CD4-positive, alpha-beta T cell treated with Interferon alpha-2 for 1 hour (primary cell): ENCODE measurements at regions not wholly inside any gene's neighbourhood (a gene's known extent, or its start where the extent isn't known, plus 50 kb on each side); places are given as distances from the start of the nearest gene placed in this dataset.
"Not testable (repeated sequence)": the region's sequence is repeated elsewhere in the genome, so short reads cannot be mapped to it uniquely, and the experiment has no call there.

Experiments
- DNase-seq, 2 donors: peaks; one replicate each; pipeline ENCODE4 v3.0.0-alpha.2; 2020 to 2022

GRCh38 chr7:29619111-29619510, 55.5 kb downstream of the PRR15 start:
- DNase-seq, result no peak

- no peak for DNase-seq
Observed at GRCh38 chr7:29619848-29620555, 56.4 kb downstream of the PRR15 start.

GRCh38 chr7:29620556-29620930, 56.9 kb downstream of the PRR15 start:
- DNase-seq, result no peak

- DNase-seq, result no peak
Observed at GRCh38 chr7:29622335-29623265, 59.0 kb downstream of the PRR15 start.

GRCh38 chr7:29623973-29624372, 60.3 kb downstream of the PRR15 start:
- no peak for DNase-seq

GRCh38 chr7:29626730-29627129, 63.1 kb downstream of the PRR15 start:
- DNase-seq, result no peak

- no peak for DNase-seq
Observed at GRCh38 chr7:29627631-29628030, 64.0 kb downstream of the PRR15 start.

GRCh38 chr7:29629507-29629906, 65.9 kb downstream of the PRR15 start:
- no peak for DNase-seq

- DNase-seq, result not testable (repeated sequence)
Observed at GRCh38 chr7:29635067-29636008, 71.7 kb downstream of the PRR15 start.

GRCh38 chr7:29636009-29636351, 72.3 kb downstream of the PRR15 start:
- DNase-seq, result no peak

GRCh38 chr7:29637374-29637773, 73.7 kb downstream of the PRR15 start:
- no peak for DNase-seq

GRCh38 chr7:29638841-29639240, 75.2 kb downstream of the PRR15 start:
- DNase-seq, result not testable (repeated sequence)

GRCh38 chr7:29639386-29639785, 75.8 kb downstream of the PRR15 start:
- DNase-seq, result no peak

GRCh38 chr7:29639886-29640595, 76.4 kb downstream of the PRR15 start:
- no peak for DNase-seq

GRCh38 chr7:29641651-29642050, 78.0 kb downstream of the PRR15 start:
- no peak for DNase-seq

- DNase-seq, result no peak
Observed at GRCh38 chr7:29642494-29643155, 79.0 kb downstream of the PRR15 start.

- not testable (repeated sequence) for DNase-seq
Observed at GRCh38 chr7:29646116-29646515, 82.5 kb downstream of the PRR15 start.

GRCh38 chr7:29647020-29647654, 83.5 kb downstream of the PRR15 start:
- DNase-seq, result no peak

- DNase-seq, result not testable (repeated sequence)
Observed at GRCh38 chr7:29647691-29648210, 84.1 kb downstream of the PRR15 start.

GRCh38 chr7:29649028-29649716, 85.5 kb downstream of the PRR15 start:
- DNase-seq, result no peak
